ENCODE measurements at regions not wholly inside any gene's neighbourhood (a gene's known extent, or its start where the extent isn't known, plus 50 kb on each side); places are given as distances from the start of the nearest gene placed in this dataset.

DNA sequence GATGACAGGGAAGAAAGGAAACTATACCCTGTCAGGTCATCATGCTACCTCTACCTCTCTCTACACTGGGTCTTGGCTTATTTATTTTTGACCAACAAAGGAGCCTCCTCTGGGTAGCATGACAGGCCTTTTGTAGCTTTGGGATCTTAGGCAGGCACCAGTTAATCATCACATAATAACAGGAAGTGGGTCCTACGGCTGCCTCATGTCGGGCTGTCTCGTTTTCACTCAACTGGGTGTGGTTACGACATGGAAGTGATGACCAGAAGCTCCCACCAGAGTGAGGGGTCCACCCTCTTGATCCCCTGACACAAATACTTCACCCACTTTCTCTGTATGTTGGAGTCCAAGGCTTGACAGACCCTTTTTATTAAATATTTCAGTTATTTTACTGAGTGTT lies 105.3 kb downstream of the CD47 start:
- TF ChIP-seq POLR2AphosphoS5 (IDR thresholded peaks at IDR 0.05; ENCODE audit: low read depth, low read length) (no peak), YY1 (IDR thresholded peaks at IDR 0.05; ENCODE audit: low read depth) (no peak), RCOR1 (IDR thresholded peaks at IDR 0.05; ENCODE audit: low read length) (no peak), RXRA (IDR thresholded peaks at IDR 0.05; ENCODE audit: borderline replicate concordance, low read depth) (no peak), GABPA (IDR thresholded peaks at IDR 0.05; ENCODE audit: low read depth) (no peak), EZH2phosphoT487 (IDR thresholded peaks at IDR 0.05; ENCODE audit: borderline replicate concordance, low read depth) (no peak)
- TF ChIP-seq, protein P1, sequence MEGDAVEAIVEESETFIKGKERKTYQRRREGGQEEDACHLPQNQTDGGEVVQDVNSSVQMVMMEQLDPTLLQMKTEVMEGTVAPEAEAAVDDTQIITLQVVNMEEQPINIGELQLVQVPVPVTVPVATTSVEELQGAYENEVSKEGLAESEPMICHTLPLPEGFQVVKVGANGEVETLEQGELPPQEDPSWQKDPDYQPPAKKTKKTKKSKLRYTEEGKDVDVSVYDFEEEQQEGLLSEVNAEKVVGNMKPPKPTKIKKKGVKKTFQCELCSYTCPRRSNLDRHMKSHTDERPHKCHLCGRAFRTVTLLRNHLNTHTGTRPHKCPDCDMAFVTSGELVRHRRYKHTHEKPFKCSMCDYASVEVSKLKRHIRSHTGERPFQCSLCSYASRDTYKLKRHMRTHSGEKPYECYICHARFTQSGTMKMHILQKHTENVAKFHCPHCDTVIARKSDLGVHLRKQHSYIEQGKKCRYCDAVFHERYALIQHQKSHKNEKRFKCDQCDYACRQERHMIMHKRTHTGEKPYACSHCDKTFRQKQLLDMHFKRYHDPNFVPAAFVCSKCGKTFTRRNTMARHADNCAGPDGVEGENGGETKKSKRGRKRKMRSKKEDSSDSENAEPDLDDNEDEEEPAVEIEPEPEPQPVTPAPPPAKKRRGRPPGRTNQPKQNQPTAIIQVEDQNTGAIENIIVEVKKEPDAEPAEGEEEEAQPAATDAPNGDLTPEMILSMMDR (IDR thresholded peaks at IDR 0.05) = no peak

Measured in SK-N-SH (cell line).